ENCODE measurements at regions not wholly inside any gene's neighbourhood (a gene's known extent, or its start where the extent isn't known, plus 50 kb on each side); places are given as distances from the start of the nearest gene placed in this dataset.

DNA sequence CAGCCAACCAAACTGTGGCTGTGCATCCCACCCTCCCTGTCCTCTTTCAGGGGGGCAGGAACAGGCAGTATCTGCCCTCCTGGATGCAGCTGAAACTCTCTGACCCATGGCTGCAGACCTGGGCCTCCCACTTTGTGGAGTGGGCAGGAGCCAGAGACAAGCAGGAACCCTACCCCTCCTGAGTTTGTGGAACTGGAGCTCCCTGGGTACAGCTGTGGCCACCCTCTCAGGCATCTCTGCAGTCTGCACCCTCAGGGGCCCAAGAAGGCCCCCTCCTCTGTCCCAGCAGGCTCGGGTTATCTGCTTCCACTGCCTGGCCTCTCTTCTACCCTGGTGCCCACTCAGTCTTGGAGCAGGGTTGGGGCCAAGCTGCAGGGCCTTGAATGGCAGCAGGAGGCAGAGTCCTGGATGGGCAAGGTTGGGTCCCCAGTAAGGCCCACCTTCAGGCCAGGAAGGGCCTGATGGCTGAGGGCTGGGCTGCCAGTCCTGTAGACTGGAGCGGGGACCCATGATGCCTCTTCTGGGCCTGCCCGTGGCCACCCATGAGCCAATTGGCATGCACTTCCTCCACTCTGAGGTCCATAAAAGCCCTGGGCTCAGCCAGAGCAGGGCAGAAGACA is 619.9 kb downstream of the KIF4B start:
- H3K27ac ChIP-seq (ENCODE audit: low read depth, low read length, poor library complexity, severe bottlenecking), result no peak overlapping the region
- ChIA-PET POLR2A (no interaction called here), CTCF (ENCODE audit: unreplicated experiment) (interaction anchor here (0.6 kb wide), 1 partner anchor 63 kb away, joined by 3 read pairs; no protein-coding TSS in a partner anchor)
- H3K9me2 ChIP-seq (ENCODE audit: insufficient read depth, low read length), result no peaks in the 10 kb centered on the region
- TF ChIP-seq, protein P1, sequence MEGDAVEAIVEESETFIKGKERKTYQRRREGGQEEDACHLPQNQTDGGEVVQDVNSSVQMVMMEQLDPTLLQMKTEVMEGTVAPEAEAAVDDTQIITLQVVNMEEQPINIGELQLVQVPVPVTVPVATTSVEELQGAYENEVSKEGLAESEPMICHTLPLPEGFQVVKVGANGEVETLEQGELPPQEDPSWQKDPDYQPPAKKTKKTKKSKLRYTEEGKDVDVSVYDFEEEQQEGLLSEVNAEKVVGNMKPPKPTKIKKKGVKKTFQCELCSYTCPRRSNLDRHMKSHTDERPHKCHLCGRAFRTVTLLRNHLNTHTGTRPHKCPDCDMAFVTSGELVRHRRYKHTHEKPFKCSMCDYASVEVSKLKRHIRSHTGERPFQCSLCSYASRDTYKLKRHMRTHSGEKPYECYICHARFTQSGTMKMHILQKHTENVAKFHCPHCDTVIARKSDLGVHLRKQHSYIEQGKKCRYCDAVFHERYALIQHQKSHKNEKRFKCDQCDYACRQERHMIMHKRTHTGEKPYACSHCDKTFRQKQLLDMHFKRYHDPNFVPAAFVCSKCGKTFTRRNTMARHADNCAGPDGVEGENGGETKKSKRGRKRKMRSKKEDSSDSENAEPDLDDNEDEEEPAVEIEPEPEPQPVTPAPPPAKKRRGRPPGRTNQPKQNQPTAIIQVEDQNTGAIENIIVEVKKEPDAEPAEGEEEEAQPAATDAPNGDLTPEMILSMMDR (conservative IDR thresholded peaks at IDR 0.05; ENCODE audit: low read length), result no peak
- TF ChIP-seq EZH2phosphoT487 (IDR thresholded peaks at IDR 0.05; ENCODE audit: borderline replicate concordance, low read depth, low read length), result no peak
- H4K20me1 ChIP-seq (ENCODE audit: insufficient read depth, low read length), result no peaks in the 10 kb centered on the region
- no peaks in the 10 kb centered on the region for H3K9me3 ChIP-seq (ENCODE audit: low read length)
- no peak overlapping the region for H3K4me2 ChIP-seq (ENCODE audit: low read length)
- intact Hi-C loops (cut with micrococcal nuclease; ENCODE audit: unreplicated experiment), result no loop called here
- no TSS peak for BruUV-seq (replicated peaks)
- H3K36me3 ChIP-seq (ENCODE audit: insufficient read depth, low read length), result no peaks in the 10 kb centered on the region
- no peak overlapping the region for H3K4me3 ChIP-seq (ENCODE audit: low read depth, low read length, poor library complexity, severe bottlenecking)
- H3K4me1 ChIP-seq (ENCODE audit: insufficient read depth, low read length, poor library complexity, severe bottlenecking), result no peaks in the 10 kb centered on the region
- no peak overlapping the region for H2AFZ ChIP-seq (ENCODE audit: low read length)
- H3K79me2 ChIP-seq (ENCODE audit: insufficient read depth, low read depth, low read length), result no peaks in the 10 kb centered on the region
- no peak for DNase-seq (ENCODE audit: low spot score)

DNA sequence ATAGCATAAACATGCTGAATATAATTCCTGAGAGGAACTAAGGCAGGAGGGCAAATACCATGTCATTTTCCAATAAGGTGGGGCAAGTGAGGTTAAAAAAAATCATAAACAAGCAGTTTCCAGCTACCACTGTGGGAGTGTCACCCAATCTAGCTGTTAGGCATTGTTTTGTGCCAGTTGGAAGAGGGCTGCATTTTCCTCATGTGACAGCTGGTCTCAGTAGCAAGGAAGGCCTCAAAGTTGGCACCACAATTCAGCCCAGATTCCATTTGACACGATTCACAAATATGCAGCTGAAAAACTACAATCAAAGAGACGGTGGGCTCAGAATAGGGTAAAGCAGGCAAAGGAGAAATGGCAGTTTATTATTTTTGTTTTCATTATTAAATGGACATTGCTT is 636.1 kb downstream of the KIF4B start:
- DNase-seq (ENCODE audit: low spot score), result no peak
- H3K9me2 ChIP-seq (ENCODE audit: insufficient read depth, low read length), result no peaks in the 10 kb centered on the region
- no peak overlapping the region for H3K27ac ChIP-seq (ENCODE audit: low read depth, low read length, poor library complexity, severe bottlenecking)
- H4K20me1 ChIP-seq (ENCODE audit: insufficient read depth, low read length), result no peaks in the 10 kb centered on the region
- no TSS peak for BruUV-seq (replicated peaks)
- no peaks in the 10 kb centered on the region for H3K36me3 ChIP-seq (ENCODE audit: insufficient read depth, low read length)
- POLR2A ChIA-PET, result no interaction called here
- CTCF ChIA-PET (ENCODE audit: unreplicated experiment), result no interaction called here
- no peak overlapping the region for H2AFZ ChIP-seq (ENCODE audit: low read length)
- H3K4me2 ChIP-seq (ENCODE audit: low read length), result no peak overlapping the region
- TF ChIP-seq, protein P1 (conservative IDR thresholded peaks at IDR 0.05; ENCODE audit: low read length), result no peak
- TF ChIP-seq EZH2phosphoT487 (IDR thresholded peaks at IDR 0.05; ENCODE audit: borderline replicate concordance, low read depth, low read length), result no peak
- intact Hi-C loops (cut with micrococcal nuclease; ENCODE audit: unreplicated experiment), result no loop called here
- H3K9me3 ChIP-seq (ENCODE audit: low read length), result no peaks in the 10 kb centered on the region
- no peaks in the 10 kb centered on the region for H3K79me2 ChIP-seq (ENCODE audit: insufficient read depth, low read depth, low read length)
- no peak overlapping the region for H3K4me3 ChIP-seq (ENCODE audit: low read depth, low read length, poor library complexity, severe bottlenecking)
- no peaks in the 10 kb centered on the region for H3K4me1 ChIP-seq (ENCODE audit: insufficient read depth, low read length, poor library complexity, severe bottlenecking)

DNA sequence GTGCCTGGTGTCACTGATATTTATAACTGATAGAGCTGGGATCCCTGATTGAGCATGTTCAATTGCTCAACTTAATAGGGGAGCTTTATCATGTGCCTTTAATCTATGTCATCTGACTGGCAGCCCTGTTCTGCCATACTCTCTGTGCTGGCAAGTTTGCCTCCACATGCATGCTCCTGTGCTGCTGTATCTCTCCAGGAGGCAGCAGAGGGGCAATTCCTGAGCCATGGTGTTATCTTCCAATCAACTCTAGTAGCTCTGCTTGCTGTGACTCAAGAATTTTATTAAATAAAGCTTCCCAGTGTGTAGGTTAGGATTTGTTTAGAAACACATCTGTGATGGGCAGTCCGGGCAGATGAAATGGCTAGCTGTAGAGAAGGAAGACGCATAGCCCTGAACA is 642.0 kb downstream of the KIF4B start:
- POLR2A ChIA-PET, result interaction anchor here (0.6 to 1.1 kb wide), 2 partner anchors 11 to 125 kb away, joined by 3 read pairs; no protein-coding TSS in a partner anchor
- BruUV-seq (replicated peaks), result no TSS peak
- TF ChIP-seq, protein P1 (conservative IDR thresholded peaks at IDR 0.05; ENCODE audit: low read length), result no peak
- TF ChIP-seq EZH2phosphoT487 (IDR thresholded peaks at IDR 0.05; ENCODE audit: borderline replicate concordance, low read depth, low read length), result no peak
- Histone ChIP-seq H3K4me2 (ENCODE audit: low read length) (no peak overlapping the region), H2AFZ (ENCODE audit: low read length) (no peak overlapping the region), H3K4me1 (ENCODE audit: insufficient read depth, low read length, poor library complexity, severe bottlenecking) (no peaks in the 10 kb centered on the region), H3K9me2 (ENCODE audit: insufficient read depth, low read length) (no peaks in the 10 kb centered on the region), H3K79me2 (ENCODE audit: insufficient read depth, low read depth, low read length) (no peaks in the 10 kb centered on the region), H3K27ac (ENCODE audit: low read depth, low read length, poor library complexity, severe bottlenecking) (no peak overlapping the region), H3K36me3 (ENCODE audit: insufficient read depth, low read length) (no peaks in the 10 kb centered on the region), H3K4me3 (ENCODE audit: low read depth, low read length, poor library complexity, severe bottlenecking) (no peak overlapping the region), H4K20me1 (ENCODE audit: insufficient read depth, low read length) (no peaks in the 10 kb centered on the region), H3K9me3 (ENCODE audit: low read length) (no peaks in the 10 kb centered on the region)
- DNase-seq (ENCODE audit: low spot score), result no peak
- intact Hi-C loops (cut with micrococcal nuclease; ENCODE audit: unreplicated experiment), result no loop called here
- CTCF ChIA-PET (ENCODE audit: unreplicated experiment), result no interaction called here
